ENCODE measurements at regions not wholly inside any gene's neighbourhood (a gene's known extent, or its start where the extent isn't known, plus 50 kb on each side); places are given as distances from the start of the nearest gene placed in this dataset.

DNA sequence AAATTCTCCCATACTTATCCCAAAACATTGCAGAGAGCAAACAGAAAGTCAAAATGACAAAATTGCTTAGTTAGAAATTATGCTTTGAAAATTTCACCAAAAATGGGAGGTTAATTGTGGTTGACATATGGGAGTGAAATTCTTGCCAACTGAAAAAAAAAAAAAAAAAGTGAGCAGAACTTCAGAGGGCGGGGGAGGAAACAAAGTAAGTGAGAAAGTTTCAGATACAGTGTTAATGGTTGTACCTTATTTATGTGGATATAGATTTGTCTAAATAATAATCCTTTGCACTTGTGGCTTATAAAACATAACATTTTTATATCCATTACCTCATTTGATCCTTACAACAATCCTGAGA lies 91.5 kb upstream of the RAP2B start:
- WGBS (ENCODE audit: insufficient coverage, insufficient replicate concordance, low lambda C conversion rate, missing lambda C conversion rate) = 20% methylated on average over 1 of the region's 1 CpG
- FAIRE-seq = no peak
- Histone ChIP-seq H3K79me2 (ENCODE audit: control insufficient read depth, insufficient read depth, low read length) (no peaks in the 10 kb centered on the region), H3K36me3 (ENCODE audit: control insufficient read depth in 2 of 2, insufficient read depth in 2 of 2, low read length in 1 of 2) (no peaks in the 10 kb centered on the region), H3K27ac (ENCODE audit: control insufficient read depth, insufficient read depth) (no peak overlapping the region), H3K9ac (ENCODE audit: control insufficient read depth, insufficient read depth, low read length) (no peak overlapping the region), H3K27me3 (replicated peaks in 1 of 2; ENCODE audit: control insufficient read depth in 2 of 2, insufficient read depth in 2 of 2, low read length in 1 of 2) (no peaks in the 10 kb centered on the region), H2AFZ (ENCODE audit: control insufficient read depth, low read depth, low read length) (no peak overlapping the region), H3K9me3 (replicated peaks; ENCODE audit: control insufficient read depth, insufficient read depth, low read length) (no peaks in the 10 kb centered on the region), H3K4me2 (ENCODE audit: control insufficient read depth, insufficient read depth) (no peak overlapping the region), H4K20me1 (ENCODE audit: control insufficient read depth, insufficient read depth) (no peaks in the 10 kb centered on the region), H3K4me3 (no peak overlapping the region), H3K4me1 (ENCODE audit: control insufficient read depth, insufficient read depth, low read length) (no peaks in the 10 kb centered on the region)
- peak; percentile 40 for ATAC-seq
- ChIA-PET CTCF (no interaction called here), POLR2A (no interaction called here), SMC1A (ENCODE audit: uncharacterized antibody, unreplicated experiment) (no interaction called here), RAD21 (ENCODE audit: unreplicated experiment) (no interaction called here)
- TF ChIP-seq BMI1 (IDR thresholded peaks at IDR 0.05; ENCODE audit: borderline replicate concordance) (no peak), ZNF384 (IDR thresholded peaks at IDR 0.05; ENCODE audit: borderline replicate concordance, low read depth, low read length) (peak; percentile 43; the same call in 1 of the 2 replicates)
- TF ChIP-seq, protein P1, sequence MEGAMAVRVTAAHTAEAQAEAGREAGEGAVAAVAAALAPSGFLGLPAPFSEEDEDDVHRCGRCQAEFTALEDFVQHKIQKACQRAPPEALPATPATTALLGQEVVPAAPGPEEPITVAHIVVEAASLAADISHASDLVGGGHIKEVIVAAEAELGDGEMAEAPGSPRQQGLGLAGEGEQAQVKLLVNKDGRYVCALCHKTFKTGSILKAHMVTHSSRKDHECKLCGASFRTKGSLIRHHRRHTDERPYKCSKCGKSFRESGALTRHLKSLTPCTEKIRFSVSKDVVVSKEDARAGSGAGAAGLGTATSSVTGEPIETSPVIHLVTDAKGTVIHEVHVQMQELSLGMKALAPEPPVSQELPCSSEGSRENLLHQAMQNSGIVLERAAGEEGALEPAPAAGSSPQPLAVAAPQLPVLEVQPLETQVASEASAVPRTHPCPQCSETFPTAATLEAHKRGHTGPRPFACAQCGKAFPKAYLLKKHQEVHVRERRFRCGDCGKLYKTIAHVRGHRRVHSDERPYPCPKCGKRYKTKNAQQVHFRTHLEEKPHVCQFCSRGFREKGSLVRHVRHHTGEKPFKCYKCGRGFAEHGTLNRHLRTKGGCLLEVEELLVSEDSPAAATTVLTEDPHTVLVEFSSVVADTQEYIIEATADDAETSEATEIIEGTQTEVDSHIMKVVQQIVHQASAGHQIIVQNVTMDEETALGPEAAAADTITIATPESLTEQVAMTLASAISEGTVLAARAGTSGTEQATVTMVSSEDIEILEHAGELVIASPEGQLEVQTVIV (IDR thresholded peaks at IDR 0.05; ENCODE audit: borderline replicate concordance, partially characterized antibody) = no peak
- DNase-seq (ENCODE audit: low read depth, low spot score) = no peak
- intact Hi-C loops (cut with micrococcal nuclease; ENCODE audit: unreplicated experiment) (no loop called here), in situ Hi-C loops (cut with MboI) (no loop called here)
- BruUV-seq (replicated peaks) = no TSS peak

DNA sequence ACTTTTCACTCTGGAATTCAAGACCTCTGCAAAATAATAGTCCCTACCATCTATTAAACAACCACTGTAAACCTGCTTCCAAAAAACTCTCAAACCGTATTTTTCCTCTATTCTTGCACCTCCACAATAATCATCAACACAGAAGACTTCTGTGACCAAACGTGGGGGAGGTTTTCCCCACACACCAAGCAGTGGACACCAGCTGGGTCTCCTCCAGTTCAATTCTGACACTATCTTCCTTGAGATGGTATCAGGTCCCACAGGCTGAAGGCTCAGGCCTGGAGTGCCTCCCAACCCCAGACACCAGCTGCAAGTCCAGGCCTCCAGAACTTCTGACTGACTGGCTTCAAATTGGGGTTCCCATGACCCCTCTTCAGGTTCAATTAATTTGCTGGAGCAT lies 89.6 kb upstream of the RAP2B start:
- CTCF ChIA-PET = no interaction called here
- ATAC-seq (no peak), FAIRE-seq (no peak)
- TF ChIP-seq IKZF2 (IDR thresholded peaks at IDR 0.05) (no peak), SREBF1 (IDR thresholded peaks at IDR 0.05; ENCODE audit: low read length) (no peak), BHLHE40 (IDR thresholded peaks at IDR 0.05; ENCODE audit: borderline replicate concordance in 1 of 2, low read depth in 2 of 2, low read length in 1 of 2) (no peak), ZZZ3 (IDR thresholded peaks at IDR 0.05; ENCODE audit: control insufficient read depth, insufficient read length, low read depth) (no peak), CHD2 (IDR thresholded peaks at IDR 0.05; ENCODE audit: borderline replicate concordance, low read depth, low read length) (no peak), MYC (IDR thresholded peaks at IDR 0.05; ENCODE audit: insufficient read depth, insufficient read length, insufficient replicate concordance, low read length, severe bottlenecking) (no peak), BCL11A (IDR thresholded peaks at IDR 0.05; ENCODE audit: low read depth, low read length) (no peak), SMARCA5 (IDR thresholded peaks at IDR 0.05) (no peak), TAF1 (IDR thresholded peaks at IDR 0.05; ENCODE audit: borderline replicate concordance, low read depth, low read length) (no peak), HCFC1 (IDR thresholded peaks at IDR 0.05; ENCODE audit: low read length) (no peak)
- TF ChIP-seq, protein P2, sequence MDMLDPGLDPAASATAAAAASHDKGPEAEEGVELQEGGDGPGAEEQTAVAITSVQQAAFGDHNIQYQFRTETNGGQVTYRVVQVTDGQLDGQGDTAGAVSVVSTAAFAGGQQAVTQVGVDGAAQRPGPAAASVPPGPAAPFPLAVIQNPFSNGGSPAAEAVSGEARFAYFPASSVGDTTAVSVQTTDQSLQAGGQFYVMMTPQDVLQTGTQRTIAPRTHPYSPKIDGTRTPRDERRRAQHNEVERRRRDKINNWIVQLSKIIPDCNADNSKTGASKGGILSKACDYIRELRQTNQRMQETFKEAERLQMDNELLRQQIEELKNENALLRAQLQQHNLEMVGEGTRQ (IDR thresholded peaks at IDR 0.05; ENCODE audit: borderline replicate concordance, low read depth, low read length) = no peak

More for the DNA sequence above, 89.6 kb upstream of the RAP2B start:
- intact Hi-C loops (cut with micrococcal nuclease; ENCODE audit: unreplicated experiment) = no loop called here
- POLR2A ChIA-PET = no interaction called here
- Histone ChIP-seq H4K20me1 (ENCODE audit: control insufficient read depth, insufficient read depth) (no peaks in the 10 kb centered on the region), H3K9ac (ENCODE audit: control insufficient read depth, insufficient read depth, low read length) (no peak overlapping the region), H3K9me3 (replicated peaks; ENCODE audit: control insufficient read depth, insufficient read depth, low read length) (no peaks in the 10 kb centered on the region), H2AFZ (ENCODE audit: control insufficient read depth, low read depth, low read length) (no peak overlapping the region), H3K4me3 (no peak overlapping the region), H3K4me1 (ENCODE audit: control insufficient read depth, insufficient read depth, low read length) (no peaks in the 10 kb centered on the region), H3K27me3 (replicated peaks in 1 of 2; ENCODE audit: control insufficient read depth in 2 of 2, insufficient read depth in 2 of 2, low read length in 1 of 2) (no peaks in the 10 kb centered on the region), H3K27ac (ENCODE audit: control insufficient read depth, insufficient read depth) (no peak overlapping the region), H3K4me2 (ENCODE audit: control insufficient read depth, insufficient read depth) (no peak overlapping the region), H3K36me3 (ENCODE audit: control insufficient read depth in 2 of 2, insufficient read depth in 2 of 2, low read length in 1 of 2) (no peaks in the 10 kb centered on the region), H3K79me2 (ENCODE audit: control insufficient read depth, insufficient read depth, low read length) (no peaks in the 10 kb centered on the region)
- SMC1A ChIA-PET (ENCODE audit: uncharacterized antibody, unreplicated experiment) = no interaction called here
- in situ Hi-C loops (cut with MboI) = no loop called here
- RAD21 ChIA-PET (ENCODE audit: unreplicated experiment) = no interaction called here
- no peak for DNase-seq (ENCODE audit: low read depth, low spot score)
- no TSS peak for BruUV-seq (replicated peaks)
- WGBS (ENCODE audit: insufficient coverage, insufficient replicate concordance, low lambda C conversion rate, missing lambda C conversion rate) = 15% methylated on average over 2 of the region's 2 CpGs

Data from GM12878 (cell line).